CD8-positive, alpha-beta memory T cell (primary cell): ENCODE measurements at regions not wholly inside any gene's neighbourhood (a gene's known extent, or its start where the extent isn't known, plus 50 kb on each side); places are given as distances from the start of the nearest gene placed in this dataset.

Experiments
- CTCF ChIA-PET: fragments of 350-600 bp; sonication (Branson Sonifier 250); formaldehyde crosslinking; loops from one replicate; lab custom pipeline; 2021; ENCODE audit warnings: antibody characterized with exemption; lab: Charles Lee
- POLR2A ChIA-PET: fragments of 350-600 bp; sonication (Branson Sonifier 250); formaldehyde crosslinking; loops from one replicate; lab custom pipeline; 2021; ENCODE audit warnings: antibody characterized with exemption; lab: Charles Lee
- DNase-seq, 5 donors: peaks; one replicate each; pipeline versions ENCODE4 v3.0.0 to v3.0.0-alpha.2; 2020 to 2022; ENCODE audit warnings: mixed read lengths in 1 of 5
- H3K27ac ChIP-seq: one replicate; pipeline ENCODE4 v1.7.0; 2013; ENCODE audit warnings: low read depth, mild to moderate bottlenecking, low read length, moderate library complexity
- H3K27me3 ChIP-seq: 2 replicates; pipeline ENCODE4 v1.7.0; 2013; ENCODE audit warnings: low read length, mild to moderate bottlenecking; ENCODE audit not compliant: insufficient read depth, poor library complexity, severe bottlenecking
- H3K36me3 ChIP-seq: 2 replicates; pipeline ENCODE4 v1.7.0; 2013; ENCODE audit warnings: mild to moderate bottlenecking, low read length, moderate library complexity; ENCODE audit not compliant: insufficient read depth
- H3K4me1 ChIP-seq: 2 replicates; pipeline ENCODE4 v1.7.0; 2013; ENCODE audit warnings: mild to moderate bottlenecking, low read length, moderate library complexity; ENCODE audit not compliant: insufficient read depth
- H3K4me3 ChIP-seq: 2 replicates; pipeline ENCODE4 v1.7.0; 2013; ENCODE audit warnings: mild to moderate bottlenecking, low read length
- H3K9me3 ChIP-seq: 2 replicates; pipeline ENCODE4 v1.7.0; 2013; ENCODE audit warnings: mild to moderate bottlenecking, low read length
- H3K27ac Mint-ChIP-seq, 8 donors: one replicate each; pipeline ENCODE4 v1.8.0; 2020 to 2021; ENCODE audit warnings: mixed read lengths in 8 of 8, mild to moderate bottlenecking in 6 of 8, inconsistent platforms in 3 of 8, moderate library complexity in 3 of 8
- H3K27me3 Mint-ChIP-seq, 2 donors: one replicate each; pipeline ENCODE4 v1.8.0; 2020 to 2021; ENCODE audit warnings: mixed read lengths in 2 of 2, mild to moderate bottlenecking in 1 of 2, moderate library complexity in 1 of 2
- H3K36me3 Mint-ChIP-seq, 3 donors: one replicate each; pipeline ENCODE4 v1.8.0; 2020 to 2021; ENCODE audit warnings: mixed read lengths in 3 of 3, inconsistent platforms in 1 of 3, mild to moderate bottlenecking in 1 of 3
- H3K4me1 Mint-ChIP-seq, 3 donors: one replicate each; pipeline ENCODE4 v1.8.0; 2020 to 2021; ENCODE audit warnings: mixed read lengths in 3 of 3, inconsistent platforms in 1 of 3, mild to moderate bottlenecking in 1 of 3
- H3K4me3 Mint-ChIP-seq, 7 donors: one replicate each; pipeline ENCODE4 v1.8.0; 2020 to 2021; ENCODE audit warnings: mixed read lengths in 7 of 7, mild to moderate bottlenecking in 6 of 7, moderate library complexity in 4 of 7, inconsistent platforms in 2 of 7
- H3K9me3 Mint-ChIP-seq, 5 donors: one replicate each; pipeline ENCODE4 v1.8.0; 2020 to 2022; ENCODE audit warnings: mixed read lengths in 5 of 5, mild to moderate bottlenecking in 3 of 5, moderate library complexity in 2 of 5, inconsistent platforms in 1 of 5

DNA sequence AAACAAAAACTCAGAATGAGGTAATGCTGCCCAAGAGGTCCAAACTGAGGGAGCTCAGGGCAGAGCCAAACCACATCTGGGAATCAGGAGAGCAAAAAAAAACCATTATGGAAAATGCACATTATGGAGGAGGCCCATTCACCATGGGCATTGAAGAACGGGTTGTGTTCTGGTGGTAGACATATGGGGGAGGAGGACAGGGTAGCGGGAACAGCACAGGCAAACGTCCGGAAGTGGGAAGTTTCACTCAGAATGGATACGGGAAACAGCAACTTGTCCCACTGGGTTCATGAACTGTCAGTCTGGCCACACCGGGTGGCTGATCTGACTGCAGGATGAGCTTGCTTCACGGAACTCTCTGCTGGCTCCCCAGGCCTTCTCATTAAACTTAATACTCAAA is 139.7 kb downstream of the RRAGC start:
- ChIA-PET CTCF (no interaction called here), POLR2A (no interaction called here)
- no peak overlapping the region for H3K27ac Mint-ChIP-seq
- no peaks in the 10 kb centered on the region for H3K36me3 ChIP-seq
- no peaks in the 10 kb centered on the region for H3K36me3 Mint-ChIP-seq
- no peak for DNase-seq
- H3K27ac ChIP-seq = no peak overlapping the region
- no peaks in the 10 kb centered on the region for H3K27me3 ChIP-seq
- no peaks in the 10 kb centered on the region for H3K9me3 ChIP-seq
- H3K4me1 Mint-ChIP-seq = no peaks in the 10 kb centered on the region
- peaks cover 24 to 39% of the 10 kb centered on the region in 2 donors for H3K27me3 Mint-ChIP-seq
- no peaks in the 10 kb centered on the region for H3K9me3 Mint-ChIP-seq
- no peak overlapping the region for H3K4me3 ChIP-seq
- H3K4me1 ChIP-seq = no peaks in the 10 kb centered on the region
- H3K4me3 Mint-ChIP-seq = no peak overlapping the region

DNA sequence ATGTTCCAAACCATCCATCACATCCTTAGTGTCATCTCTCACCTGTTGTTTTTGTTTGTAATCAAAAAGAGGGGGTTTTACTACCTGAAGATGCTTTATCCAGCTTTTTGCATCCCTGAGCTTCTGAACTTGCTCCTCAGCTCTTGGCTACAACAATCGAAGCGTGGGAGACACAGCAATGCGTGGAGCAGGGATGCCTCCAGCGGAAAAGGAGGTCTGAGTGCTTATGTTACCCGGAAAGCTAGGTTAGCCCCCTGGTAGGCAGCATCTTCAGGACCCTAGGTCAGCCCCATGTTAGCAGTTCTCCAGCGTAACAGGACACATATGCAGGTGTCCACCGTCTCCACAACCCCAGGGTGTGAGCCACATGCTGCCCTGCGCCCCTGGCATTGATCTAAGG is 141.5 kb downstream of the RRAGC start:
- H3K9me3 ChIP-seq = no peaks in the 10 kb centered on the region

GRCh38 chr1:38716229-38716628 is 143.3 kb downstream of the RRAGC start:
- Mint-ChIP-seq H3K9me3 (no peaks in the 10 kb centered on the region), H3K27ac (no peak overlapping the region), H3K4me3 (no peak overlapping the region), H3K4me1 (no peaks in the 10 kb centered on the region), H3K36me3 (no peaks in the 10 kb centered on the region), H3K27me3 (peaks cover 10 to 13% of the 10 kb centered on the region in 2 donors)
- ChIA-PET POLR2A (no interaction called here), CTCF (no interaction called here)
- H3K4me3 ChIP-seq = no peak overlapping the region
- no peaks in the 10 kb centered on the region for H3K36me3 ChIP-seq
- no peak for DNase-seq
- H3K27ac ChIP-seq = no peak overlapping the region
- no peaks in the 10 kb centered on the region for H3K9me3 ChIP-seq
- no peaks in the 10 kb centered on the region for H3K4me1 ChIP-seq
- no peaks in the 10 kb centered on the region for H3K27me3 ChIP-seq

More for the DNA sequence above, 141.5 kb downstream of the RRAGC start:
- H3K27ac Mint-ChIP-seq = no peak overlapping the region
- no peak overlapping the region for H3K4me3 Mint-ChIP-seq
- H3K27me3 Mint-ChIP-seq = peaks cover 17 to 22% of the 10 kb centered on the region in 2 donors
- Histone ChIP-seq H3K36me3 (no peaks in the 10 kb centered on the region), H3K27ac (no peak overlapping the region), H3K27me3 (no peaks in the 10 kb centered on the region), H3K4me1 (no peaks in the 10 kb centered on the region), H3K4me3 (no peak overlapping the region)
- ChIA-PET POLR2A (no interaction called here), CTCF (no interaction called here)
- no peaks in the 10 kb centered on the region for H3K4me1 Mint-ChIP-seq
- no peak for DNase-seq
- no peaks in the 10 kb centered on the region for H3K9me3 Mint-ChIP-seq
- no peaks in the 10 kb centered on the region for H3K36me3 Mint-ChIP-seq

DNA sequence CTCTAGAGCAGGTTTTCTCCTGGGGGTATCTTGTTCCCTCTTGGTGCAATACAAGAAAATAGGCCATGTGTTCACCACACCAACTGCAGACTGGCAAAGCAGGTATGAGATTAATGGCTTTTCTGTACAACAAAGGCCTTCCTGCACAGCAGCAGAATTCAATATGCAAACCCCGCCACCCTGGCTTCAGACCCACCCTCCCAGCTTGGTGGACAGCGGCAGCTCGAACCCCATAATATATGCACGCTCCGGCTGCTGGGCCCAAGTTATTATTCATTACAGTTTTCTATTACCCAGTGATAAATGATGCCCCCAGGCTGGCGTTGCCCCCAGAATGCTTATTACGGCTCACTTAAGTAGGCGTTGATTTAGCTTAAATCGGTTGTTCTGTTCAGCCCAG is 144.2 kb downstream of the RRAGC start:
- Mint-ChIP-seq H3K36me3 (no peaks in the 10 kb centered on the region), H3K9me3 (no peaks in the 10 kb centered on the region), H3K27me3 (peaks cover 9 to 11% of the 10 kb centered on the region in 2 donors), H3K4me1 (no peaks in the 10 kb centered on the region), H3K27ac (peak overlapping the region in 1 of 8 donors; percentile 74), H3K4me3 (no peak overlapping the region)
- H3K27ac ChIP-seq = no peak overlapping the region
- ChIA-PET CTCF (no interaction called here), POLR2A (no interaction called here)
- H3K9me3 ChIP-seq = no peaks in the 10 kb centered on the region
- no peak overlapping the region for H3K4me3 ChIP-seq
- no peak for DNase-seq
- H3K4me1 ChIP-seq = no peaks in the 10 kb centered on the region
- H3K36me3 ChIP-seq = no peaks in the 10 kb centered on the region
- H3K27me3 ChIP-seq = no peaks in the 10 kb centered on the region

DNA sequence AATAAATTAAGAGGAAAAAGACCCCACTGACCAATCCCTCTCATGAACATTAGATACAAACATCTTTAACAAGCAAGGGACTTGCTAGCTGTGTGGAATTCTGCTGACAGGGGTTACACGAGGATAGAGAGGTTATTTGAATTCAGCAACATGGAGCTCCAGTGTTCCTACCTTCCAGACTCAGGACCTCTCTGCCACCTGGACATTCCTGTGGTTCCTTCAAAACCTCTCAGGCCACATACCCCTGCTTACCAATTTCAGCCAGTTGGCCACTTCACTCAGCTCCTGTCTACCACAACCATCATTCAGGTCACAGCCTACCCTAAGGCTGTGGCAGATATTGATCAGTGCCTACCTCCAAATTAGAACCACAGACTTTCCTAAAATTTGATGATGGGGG is 147.5 kb downstream of the RRAGC start:
- Mint-ChIP-seq H3K9me3 (peaks cover 0 to 2% (median 0%) of the 10 kb centered on the region in 5 donors), H3K4me3 (no peak overlapping the region), H3K4me1 (no peaks in the 10 kb centered on the region), H3K27me3 (peaks cover 8 to 11% of the 10 kb centered on the region in 2 donors), H3K36me3 (no peaks in the 10 kb centered on the region), H3K27ac (no peak overlapping the region)
- no peak for DNase-seq
- H3K4me1 ChIP-seq = no peaks in the 10 kb centered on the region
- no peak overlapping the region for H3K4me3 ChIP-seq
- no peaks in the 10 kb centered on the region for H3K9me3 ChIP-seq
- no peaks in the 10 kb centered on the region for H3K36me3 ChIP-seq
- H3K27ac ChIP-seq = no peak overlapping the region
- ChIA-PET POLR2A (no interaction called here), CTCF (no interaction called here)
- no peaks in the 10 kb centered on the region for H3K27me3 ChIP-seq

DNA sequence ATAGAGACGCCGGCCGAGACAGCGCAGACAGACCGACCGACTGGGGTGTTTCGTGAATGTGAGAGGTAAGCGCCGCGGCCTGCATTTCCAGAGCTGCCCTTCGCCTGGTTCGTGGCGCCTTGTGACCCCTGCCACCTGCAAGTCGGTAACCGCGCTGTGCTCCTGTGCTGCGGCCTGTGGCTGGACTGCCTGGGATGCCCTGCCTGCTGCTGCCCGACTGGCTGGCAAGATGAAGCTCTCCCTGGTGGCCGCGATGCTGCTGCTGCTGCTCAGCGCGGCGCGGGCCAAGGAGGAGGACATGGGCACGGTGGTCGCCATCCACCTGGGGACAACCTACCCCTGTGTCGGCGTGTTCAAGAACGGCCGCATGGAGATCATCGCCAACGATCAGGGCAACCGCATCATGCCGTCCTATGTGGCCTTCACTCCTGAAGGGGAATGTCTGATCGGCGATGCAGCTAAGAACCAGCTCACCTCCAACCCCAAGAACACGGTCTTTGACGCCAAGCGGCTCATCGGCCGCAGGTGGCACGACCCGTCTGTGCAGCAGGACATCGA is 150.8 kb downstream of the RRAGC start:
- H3K4me3 ChIP-seq = no peak overlapping the region
- H3K36me3 Mint-ChIP-seq = no peaks in the 10 kb centered on the region
- H3K27ac Mint-ChIP-seq = no peak overlapping the region
- H3K27me3 Mint-ChIP-seq = peaks cover 10 to 35% of the 10 kb centered on the region in 2 donors
- H3K27me3 ChIP-seq = no peaks in the 10 kb centered on the region
- H3K9me3 Mint-ChIP-seq = peaks cover 4 to 18% (median 14%) of the 10 kb centered on the region in 5 donors
- H3K27ac ChIP-seq = no peak overlapping the region
- no peak overlapping the region for H3K4me3 Mint-ChIP-seq
- DNase-seq = no peak
- no peaks in the 10 kb centered on the region for H3K36me3 ChIP-seq
- ChIA-PET CTCF (no interaction called here), POLR2A (no interaction called here)
- H3K4me1 ChIP-seq = no peaks in the 10 kb centered on the region
- no peaks in the 10 kb centered on the region for H3K4me1 Mint-ChIP-seq
- no peaks in the 10 kb centered on the region for H3K9me3 ChIP-seq

DNA sequence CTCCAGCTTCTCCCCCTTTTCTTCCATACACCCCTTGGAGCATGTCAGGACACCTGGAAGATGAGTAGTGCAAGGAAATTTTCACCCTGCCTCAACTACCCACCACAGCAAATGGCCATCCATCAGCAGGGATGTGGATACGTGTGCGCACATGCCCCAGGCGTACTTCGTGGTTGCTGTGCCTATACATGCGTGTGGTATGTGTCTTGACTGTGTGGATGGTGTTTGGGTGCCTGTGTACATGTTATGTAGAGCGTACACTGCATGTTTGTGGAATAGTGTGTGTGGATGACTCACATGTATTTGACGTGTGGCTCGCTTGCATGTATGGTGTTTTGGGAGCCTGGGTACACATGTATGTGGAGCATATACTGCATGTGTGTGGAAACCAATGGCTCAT is 158.5 kb downstream of the RRAGC start:
- no peak overlapping the region for H3K4me3 ChIP-seq
- peaks cover 16 to 56% of the 10 kb centered on the region in 2 donors for H3K27me3 Mint-ChIP-seq
- no peak for DNase-seq
- no peak overlapping the region for H3K27ac Mint-ChIP-seq
- ChIA-PET CTCF (no interaction called here), POLR2A (no interaction called here)
- H3K4me3 Mint-ChIP-seq = no peak overlapping the region
- H3K9me3 Mint-ChIP-seq = peaks cover 4 to 15% (median 13%) of the 10 kb centered on the region in 5 donors
- H3K36me3 Mint-ChIP-seq = no peaks in the 10 kb centered on the region
- no peaks in the 10 kb centered on the region for H3K4me1 Mint-ChIP-seq
- no peaks in the 10 kb centered on the region for H3K9me3 ChIP-seq
- H3K36me3 ChIP-seq = no peaks in the 10 kb centered on the region
- no peaks in the 10 kb centered on the region for H3K27me3 ChIP-seq
- H3K4me1 ChIP-seq = no peaks in the 10 kb centered on the region
- H3K27ac ChIP-seq = no peak overlapping the region

DNA sequence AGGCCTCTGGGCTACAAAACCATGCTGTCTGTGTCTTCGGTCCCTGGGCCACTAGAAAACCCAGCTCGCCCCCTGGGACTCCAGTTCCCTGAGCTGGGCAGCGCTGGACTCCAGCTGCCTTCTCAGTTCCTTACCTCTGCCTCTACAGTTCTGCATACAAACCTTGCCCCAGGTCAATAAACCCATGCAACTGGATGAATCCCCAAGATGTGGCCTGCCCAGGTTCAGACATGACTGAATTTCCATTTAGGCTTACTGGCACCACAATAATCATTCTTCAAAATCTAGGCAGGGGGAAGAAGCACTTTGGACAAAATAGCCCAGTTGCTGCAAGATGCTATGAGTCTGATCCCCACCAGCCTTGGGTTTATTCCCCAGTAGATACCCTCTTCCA is 159.5 kb downstream of the RRAGC start:
- H3K27ac ChIP-seq = no peak overlapping the region
- H3K9me3 ChIP-seq = no peaks in the 10 kb centered on the region
- Mint-ChIP-seq H3K36me3 (no peaks in the 10 kb centered on the region), H3K27ac (no peak overlapping the region), H3K4me1 (no peaks in the 10 kb centered on the region), H3K27me3 (peaks cover 19 to 53% of the 10 kb centered on the region in 2 donors), H3K9me3 (peaks cover 2 to 8% (median 7%) of the 10 kb centered on the region in 5 donors), H3K4me3 (no peak overlapping the region)
- H3K36me3 ChIP-seq = no peaks in the 10 kb centered on the region
- DNase-seq = no peak
- ChIA-PET CTCF (no interaction called here), POLR2A (no interaction called here)
- H3K4me1 ChIP-seq = no peaks in the 10 kb centered on the region
- no peak overlapping the region for H3K4me3 ChIP-seq
- H3K27me3 ChIP-seq = no peaks in the 10 kb centered on the region
